NB4 (cell line): ENCODE measurements at regions not wholly inside any gene's neighbourhood (a gene's known extent, or its start where the extent isn't known, plus 50 kb on each side); places are given as distances from the start of the nearest gene placed in this dataset.

Experiments
- CTCF ChIP-seq: IDR thresholded peaks from one replicate; pipeline ENCODE4 v1.5.1; 2012; ENCODE audit warnings: low read depth, low read length
- MYC ChIP-seq: IDR thresholded peaks from 2 replicates; pipeline ENCODE4 v1.6.1; 2011; ENCODE audit warnings: low read depth, low read length
- POLR2A ChIP-seq: IDR thresholded peaks from 2 replicates; pipeline ENCODE4 v1.6.1; 2011; ENCODE audit warnings: mild to moderate bottlenecking; ENCODE audit not compliant: insufficient read length; ENCODE audit errors: extremely low read depth
- TF ChIP-seq, protein P1 (sequence below): IDR thresholded peaks from 2 replicates; pipeline ENCODE4 v1.6.1; 2011; ENCODE audit warnings: low read depth, low read length

GRCh38 chr9:73444821-73445220 is 293.2 kb downstream of the ANXA1 start:
- no peak for TF ChIP-seq POLR2A
- no peak for TF ChIP-seq CTCF
- TF ChIP-seq, protein P1, sequence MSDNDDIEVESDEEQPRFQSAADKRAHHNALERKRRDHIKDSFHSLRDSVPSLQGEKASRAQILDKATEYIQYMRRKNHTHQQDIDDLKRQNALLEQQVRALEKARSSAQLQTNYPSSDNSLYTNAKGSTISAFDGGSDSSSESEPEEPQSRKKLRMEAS, result no peak
- TF ChIP-seq MYC, result no peak
